GM19351 (cell line): ENCODE measurements at regions not wholly inside any gene's neighbourhood (a gene's known extent, or its start where the extent isn't known, plus 50 kb on each side); places are given as distances from the start of the nearest gene placed in this dataset.
"Not testable (repeated sequence)": the region's sequence is repeated elsewhere in the genome, so short reads cannot be mapped to it uniquely, and the experiment has no call there.

Experiments used
- ATAC-seq: cut with Tn5 transposase; IDR thresholded peaks from one replicate; pipeline ENCODE4 v1.9.1; 2021; ENCODE audit warnings: mild to moderate bottlenecking, moderate library complexity; ENCODE audit not compliant: unreplicated experiment

DNA sequence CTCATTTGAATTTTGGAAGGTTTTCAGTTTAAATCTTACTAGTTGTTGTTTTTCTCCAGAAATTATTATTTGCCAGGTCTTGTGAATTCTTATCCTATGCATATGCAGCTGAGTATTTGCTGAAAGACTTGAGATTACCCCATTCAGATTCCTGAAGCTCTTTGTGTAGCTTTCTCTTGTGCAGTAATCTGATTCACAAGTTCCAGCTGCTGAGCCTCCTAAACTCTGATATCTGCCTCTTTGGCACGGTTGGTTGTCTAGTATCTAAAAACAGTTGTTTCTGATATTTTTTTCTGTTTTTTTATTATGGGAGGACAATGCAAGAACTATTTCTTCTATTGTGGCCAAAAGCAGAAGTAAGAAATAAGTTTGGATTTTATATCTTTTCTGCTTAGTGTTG is 863.9 kb upstream of the MANEA start:
- ATAC-seq: no peak

DNA sequence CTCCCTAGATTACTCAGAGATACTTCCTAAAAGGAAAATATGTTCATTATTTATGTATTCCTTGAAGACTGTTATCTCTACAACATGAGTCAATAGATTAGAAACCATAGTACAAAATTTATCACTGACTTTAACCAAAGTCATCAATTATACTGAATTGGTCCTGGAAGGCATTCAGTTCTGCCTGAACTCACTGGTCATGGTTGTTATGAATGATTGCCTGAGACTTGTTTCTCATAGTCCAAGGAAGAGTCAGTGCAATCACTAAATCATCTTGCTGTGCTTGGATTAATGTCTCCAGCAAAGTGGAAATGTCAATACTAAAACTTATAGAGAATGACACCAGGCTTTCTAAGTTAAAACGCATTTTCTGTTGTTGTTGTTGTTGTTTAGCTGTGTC is 878.6 kb upstream of the MANEA start:
- ATAC-seq: no peak

DNA sequence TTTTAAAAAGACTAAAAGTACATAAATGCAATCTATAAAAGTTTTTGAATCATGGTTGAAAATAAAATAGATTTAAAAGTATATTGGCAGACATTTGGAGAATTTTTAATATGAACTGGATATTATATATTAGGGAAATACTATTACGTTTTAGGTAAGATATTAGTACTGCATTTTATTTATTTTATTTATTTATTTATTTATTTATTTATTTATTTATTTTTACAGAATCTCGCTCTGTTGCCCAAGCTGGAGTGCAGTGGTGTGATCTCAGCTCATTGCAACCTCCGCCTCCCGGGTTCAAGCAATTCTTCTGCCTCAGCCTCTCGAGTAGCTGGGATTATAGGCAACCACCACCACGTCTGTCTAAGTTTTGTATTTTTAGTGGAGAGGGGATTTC is 890.1 kb upstream of the MANEA start:
- not testable (repeated sequence) for ATAC-seq

DNA sequence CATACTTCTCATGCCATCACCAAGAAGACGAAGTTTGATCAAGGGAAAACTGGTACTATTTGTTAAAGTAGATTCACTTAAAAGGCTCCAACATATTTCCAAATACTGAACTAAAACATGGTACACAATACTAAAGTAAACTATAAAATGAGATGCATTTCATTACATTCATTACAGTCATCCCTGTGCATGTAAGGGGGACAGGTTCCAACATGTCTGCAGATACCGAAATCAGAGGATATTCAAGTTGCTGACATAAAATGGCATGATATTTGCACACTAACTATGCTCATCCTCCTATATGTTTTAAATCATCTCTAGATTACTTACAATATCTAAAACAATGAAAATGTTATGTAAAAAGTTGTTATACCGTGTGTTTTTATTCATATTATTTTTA is 893.9 kb upstream of the MANEA start:
- ATAC-seq: no peak

DNA sequence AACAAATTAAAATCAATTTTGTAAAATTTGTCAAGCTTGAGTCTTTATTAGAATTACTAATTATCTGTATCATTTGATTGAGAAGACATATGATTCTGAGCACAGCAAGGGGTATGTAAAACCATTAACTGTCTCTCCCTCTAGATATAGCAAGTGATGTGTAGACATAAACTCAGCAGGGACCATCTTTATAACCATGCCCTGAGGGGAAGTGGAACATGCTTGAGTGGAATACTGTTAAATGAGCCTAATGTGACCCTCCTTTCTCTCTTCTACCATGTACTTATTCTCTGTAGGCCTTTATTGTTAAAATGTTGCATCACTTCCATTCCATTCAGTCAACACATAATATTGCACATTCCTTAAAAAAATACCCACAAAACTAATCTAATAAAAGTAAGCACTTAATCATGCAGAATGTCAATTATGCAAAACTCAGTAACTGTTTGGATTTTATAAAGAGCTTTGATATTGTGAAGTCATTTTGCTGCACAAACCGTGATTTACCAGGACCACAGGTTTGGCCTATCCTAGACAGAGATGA is 896.6 kb upstream of the MANEA start:
- no peak for ATAC-seq

DNA sequence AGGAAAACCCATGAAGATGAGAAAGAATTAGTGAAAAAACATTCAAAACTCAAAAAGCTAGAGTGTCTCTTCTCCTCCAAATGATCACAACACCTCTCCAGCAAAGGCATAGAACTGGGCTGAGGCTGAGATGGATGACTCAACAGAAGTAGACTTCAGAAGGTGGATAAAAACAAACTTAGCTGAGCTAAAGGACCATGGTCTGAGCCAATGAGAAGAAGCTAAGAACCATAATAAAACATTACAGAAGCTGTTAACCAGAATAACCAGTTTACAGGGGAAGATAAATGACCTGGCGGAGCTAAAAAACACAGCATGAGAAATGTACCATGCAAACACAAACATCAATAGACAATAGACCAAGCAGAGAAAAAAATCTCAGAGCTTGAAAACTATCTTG is 904.1 kb upstream of the MANEA start:
- no peak for ATAC-seq

DNA sequence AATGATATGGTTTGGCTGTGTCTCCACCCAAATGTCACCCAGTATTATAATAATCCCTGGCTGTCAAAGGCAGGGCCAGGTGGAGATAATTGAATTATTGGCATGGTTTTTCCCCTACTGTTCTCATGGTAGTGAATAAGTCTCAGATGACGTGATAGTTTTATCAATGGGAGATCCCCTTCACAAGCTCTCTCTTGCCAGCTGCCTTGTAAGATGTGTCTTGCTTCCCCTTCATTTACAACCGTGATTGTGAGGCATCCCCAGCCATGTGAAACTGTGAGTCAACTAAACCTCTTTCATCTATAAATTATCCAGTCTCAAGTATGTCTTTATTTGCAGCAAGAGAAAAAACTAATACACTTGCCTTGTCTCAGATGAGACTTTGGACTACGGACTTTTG is 907.3 kb upstream of the MANEA start:
- no peak for ATAC-seq

DNA sequence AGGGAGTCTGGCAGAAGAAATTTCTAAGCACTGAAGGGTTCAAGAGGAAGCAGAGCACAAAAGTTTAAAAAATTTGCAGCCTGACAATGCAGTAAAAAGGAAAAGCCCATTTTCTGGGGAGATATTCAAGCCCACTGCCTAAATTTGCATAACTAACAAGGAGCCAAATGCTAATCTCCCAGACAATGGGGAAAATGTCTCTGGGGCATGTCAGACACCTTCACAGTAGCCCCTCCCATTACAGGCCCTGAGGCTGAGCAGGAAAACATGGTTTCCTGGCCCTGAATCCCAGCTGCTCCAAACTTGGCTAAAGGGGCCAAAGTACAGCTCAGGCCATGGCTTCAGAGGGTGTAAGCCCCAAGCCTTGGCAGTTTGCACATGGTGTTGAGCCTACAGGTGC is 908.5 kb upstream of the MANEA start:
- ATAC-seq: no peak

DNA sequence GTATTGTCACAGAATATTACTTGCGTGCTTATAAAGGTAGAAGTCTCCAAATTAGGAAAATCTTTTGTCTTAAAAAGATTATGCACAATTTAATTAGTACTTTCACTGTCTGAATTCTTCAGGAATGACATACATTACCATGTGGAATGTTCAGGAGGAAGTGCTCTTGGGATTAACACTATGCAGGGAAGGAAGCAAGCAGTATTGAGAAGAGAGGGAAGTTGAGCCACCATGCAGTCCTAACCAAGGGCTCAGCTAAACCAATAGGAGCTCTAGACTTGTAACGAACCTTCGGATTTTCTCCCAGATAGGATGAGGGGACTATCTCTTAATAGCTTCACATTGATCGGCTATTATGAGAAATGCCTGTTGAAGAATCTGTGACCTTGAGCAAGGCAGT is 918.4 kb upstream of the MANEA start:
- no peak for ATAC-seq

DNA sequence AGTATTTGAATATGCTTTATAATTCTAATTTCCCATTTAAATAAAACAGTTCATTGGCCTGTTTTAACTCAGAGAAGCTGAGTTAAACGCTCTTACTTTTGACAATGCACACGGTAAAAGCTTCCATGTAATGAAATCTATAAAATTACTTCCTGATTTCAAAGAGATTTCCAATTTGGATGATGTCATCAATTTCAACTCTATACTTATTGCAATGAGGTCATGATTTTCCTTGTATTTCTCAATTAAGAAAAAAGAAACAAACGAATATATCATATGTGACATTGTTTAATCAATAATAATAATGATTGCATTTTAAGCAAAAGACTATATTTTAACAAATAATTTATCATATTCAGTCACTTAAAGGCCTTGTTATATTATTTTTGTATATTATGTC is 926.1 kb upstream of the MANEA start:
- no peak for ATAC-seq

DNA sequence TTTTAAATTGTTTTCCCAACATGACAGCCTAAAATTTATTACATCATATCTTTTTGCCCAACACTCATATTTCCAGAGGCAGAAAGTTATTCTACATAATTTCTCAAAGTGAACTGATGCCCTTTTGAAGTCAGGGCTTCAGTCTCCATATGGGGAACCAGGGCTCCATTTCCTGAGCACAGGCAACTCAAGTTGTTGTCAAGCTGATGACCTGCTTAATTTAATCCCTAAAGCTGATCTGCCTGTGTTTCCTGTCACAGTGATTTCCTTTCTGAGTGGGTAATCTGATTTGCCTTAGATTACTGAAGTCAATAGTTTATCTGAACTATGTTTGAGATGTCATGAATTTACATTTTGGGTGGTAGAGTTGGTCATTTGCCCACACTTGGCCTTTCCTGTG is 932.1 kb upstream of the MANEA start:
- ATAC-seq: no peak

DNA sequence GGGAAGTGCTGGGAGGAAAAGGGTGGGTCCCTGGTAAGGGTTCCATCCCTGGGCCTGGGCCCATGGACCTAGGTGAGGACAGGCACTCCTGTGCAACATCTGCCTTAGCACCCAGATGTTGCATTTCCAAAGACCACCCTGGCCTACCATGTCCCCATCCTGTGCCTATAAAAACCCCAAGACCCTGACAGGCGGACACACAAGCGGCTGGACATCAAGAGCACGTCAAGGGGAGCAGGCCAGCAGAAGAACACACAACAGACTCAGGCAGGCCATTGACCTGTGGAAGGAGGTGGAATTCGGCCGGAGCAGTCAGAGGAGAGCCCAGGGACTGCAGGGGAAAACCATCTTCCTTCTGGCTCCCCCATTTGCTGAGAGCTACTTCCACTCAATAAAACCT is 937.8 kb upstream of the MANEA start:
- no peak for ATAC-seq

DNA sequence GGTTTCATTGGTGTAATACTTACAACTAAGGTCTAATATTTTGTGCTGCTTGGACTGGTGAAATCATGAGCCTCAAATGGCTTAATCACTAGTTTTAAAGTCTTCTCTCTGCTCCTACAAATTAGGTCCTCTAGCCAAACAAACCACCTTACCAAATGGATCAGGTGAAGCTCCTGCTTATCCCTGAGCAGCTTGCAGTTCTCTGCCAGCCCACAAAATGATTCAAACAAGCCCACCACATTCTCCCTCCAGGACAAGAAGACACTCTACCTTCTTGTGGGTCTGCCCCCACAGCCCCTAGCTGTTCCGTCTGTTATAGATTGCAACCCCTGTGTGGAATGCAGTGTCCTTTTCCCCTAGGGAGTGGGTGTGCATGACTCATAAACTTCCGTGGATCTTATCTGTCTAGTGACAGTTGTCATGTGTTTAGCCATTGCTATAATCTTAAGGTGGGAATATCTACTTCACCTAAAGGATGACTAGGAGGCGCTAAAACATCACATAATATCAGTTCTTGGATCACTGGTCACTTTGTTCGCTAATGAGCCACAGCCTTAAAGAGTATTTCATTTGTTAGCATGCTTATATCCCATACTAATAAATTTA is 940.5 kb upstream of the MANEA start:
- no peak for ATAC-seq

DNA sequence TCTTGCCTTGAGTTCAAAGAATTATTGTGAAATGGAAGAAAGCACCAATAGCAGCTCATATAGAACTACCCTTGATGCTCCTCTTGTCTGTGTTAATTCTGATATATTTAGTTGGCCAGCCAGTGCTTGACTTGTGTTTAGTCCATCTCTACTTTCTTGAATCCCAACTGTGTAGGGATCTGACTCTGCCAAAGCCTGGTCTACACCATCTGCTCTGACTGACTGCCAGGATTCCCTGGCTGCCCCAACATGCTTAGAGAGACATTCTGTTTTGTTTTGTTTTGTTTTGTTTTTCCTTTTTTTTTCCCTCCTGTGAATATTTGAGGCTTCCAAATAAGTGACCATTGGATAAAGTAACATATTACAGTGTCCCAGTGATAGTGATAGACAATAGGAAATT is 953.7 kb upstream of the MANEA start:
- no peak for ATAC-seq

DNA sequence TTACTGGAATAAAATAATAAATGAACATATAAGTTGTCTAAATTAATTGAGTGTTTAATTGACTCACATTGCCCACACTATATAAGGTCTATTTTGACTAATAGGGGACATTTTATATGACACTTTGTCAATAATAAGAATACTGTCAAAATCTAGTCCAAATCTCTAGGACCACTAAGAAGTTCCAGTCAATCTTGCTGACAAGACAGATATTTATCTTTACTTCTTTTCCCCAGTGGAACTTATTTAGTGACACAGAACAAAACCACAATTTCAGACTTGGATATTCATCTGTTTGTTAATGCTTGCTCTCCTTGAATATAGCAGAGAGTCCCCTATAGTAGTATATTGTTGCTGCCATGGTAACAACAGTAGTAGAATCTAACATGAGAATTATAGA is 954.6 kb upstream of the MANEA start:
- no peak for ATAC-seq

DNA sequence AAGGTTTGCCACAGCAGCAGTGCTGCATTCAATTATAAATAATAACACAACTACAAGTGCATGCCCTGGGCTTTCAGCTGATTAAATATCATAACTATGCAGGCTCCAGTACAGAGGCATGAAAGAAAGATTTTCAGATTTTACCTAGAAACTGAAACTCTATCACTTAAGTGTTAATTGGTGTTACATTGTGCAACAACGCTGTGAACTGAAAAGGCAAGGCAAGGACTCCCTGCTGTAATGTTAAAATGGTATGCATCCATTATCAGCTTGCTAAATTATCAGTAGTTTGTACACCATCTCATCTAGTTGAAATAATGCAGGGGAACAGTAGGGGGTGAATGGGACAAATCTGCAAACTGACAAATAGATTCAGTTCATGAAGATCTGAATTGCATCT is 976.7 kb upstream of the MANEA start:
- ATAC-seq: no peak

DNA sequence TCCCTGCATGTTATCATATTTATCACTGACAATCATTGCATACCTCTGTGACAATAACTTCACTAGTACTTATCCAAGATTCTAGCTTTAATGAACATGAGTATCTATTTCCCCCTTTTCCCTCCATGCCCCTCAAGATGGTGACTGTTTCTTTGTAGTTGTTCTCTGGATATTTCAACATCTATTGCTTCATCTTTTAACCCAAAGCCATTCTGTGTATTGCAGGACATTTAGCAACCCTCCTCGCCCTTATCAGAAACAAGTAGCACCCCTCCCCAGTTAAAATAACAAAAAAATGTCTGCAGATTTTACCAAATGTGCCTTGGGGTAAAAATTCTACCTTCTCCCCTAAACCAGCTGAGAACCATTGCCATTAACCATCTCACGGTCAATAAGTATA is 979.8 kb upstream of the MANEA start:
- ATAC-seq: no peak

DNA sequence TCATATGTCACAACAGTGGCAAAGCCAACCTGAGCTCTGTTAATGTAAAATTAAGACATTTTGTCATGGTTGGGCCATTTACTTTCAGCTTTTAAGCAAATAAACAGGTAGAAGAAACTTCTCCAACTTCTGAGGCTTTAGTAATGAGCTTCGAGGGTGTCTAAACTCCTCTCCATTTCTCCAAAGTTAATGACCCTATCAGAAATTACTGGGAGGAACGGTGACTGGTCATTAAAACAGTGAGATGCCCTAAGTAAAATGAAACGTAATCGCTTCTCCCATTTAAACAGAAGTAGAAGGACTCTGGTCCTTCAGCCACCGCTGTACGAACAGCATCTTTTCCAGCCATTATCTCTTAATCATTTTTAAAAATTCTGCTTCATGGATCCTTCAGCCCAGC is 986.9 kb upstream of the MANEA start:
- no peak for ATAC-seq

DNA sequence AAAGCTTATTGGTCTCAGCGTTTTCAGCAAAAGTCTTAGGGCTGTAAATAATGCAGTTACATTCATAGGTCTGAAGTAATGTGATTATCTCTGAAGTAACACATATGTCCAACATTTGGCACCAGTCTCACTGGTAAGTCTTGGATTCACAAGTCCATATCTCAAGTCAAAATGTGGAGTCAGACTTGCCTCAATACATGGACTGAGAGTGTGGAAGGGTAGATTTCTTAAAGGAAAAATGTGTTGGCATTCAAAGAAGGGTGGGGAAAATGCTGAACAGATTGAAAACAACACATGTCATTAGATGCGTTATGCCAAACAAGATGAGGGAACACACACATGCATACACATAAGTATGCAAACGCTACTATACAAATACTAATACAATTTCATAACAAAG is 989.0 kb upstream of the MANEA start:
- ATAC-seq: no peak

DNA sequence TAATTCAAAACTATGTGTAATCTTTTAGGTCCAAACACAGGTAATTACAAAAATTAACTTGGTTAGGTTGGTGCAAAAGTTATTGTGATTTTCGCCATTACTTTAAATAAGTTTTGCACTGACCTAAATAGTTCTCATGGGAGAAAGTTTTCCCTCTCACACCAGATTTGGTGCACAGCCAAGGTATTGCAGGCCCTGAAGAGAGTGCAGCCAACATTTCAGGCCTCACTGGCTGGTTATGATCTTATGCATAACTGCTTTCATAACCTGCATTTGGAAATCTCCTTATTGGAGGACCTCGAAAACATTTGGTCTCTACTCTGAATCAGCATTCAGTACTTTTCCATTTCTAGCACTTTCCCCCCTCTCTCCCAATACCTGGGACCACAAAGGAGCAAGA is 993.1 kb upstream of the MANEA start:
- ATAC-seq: no peak

DNA sequence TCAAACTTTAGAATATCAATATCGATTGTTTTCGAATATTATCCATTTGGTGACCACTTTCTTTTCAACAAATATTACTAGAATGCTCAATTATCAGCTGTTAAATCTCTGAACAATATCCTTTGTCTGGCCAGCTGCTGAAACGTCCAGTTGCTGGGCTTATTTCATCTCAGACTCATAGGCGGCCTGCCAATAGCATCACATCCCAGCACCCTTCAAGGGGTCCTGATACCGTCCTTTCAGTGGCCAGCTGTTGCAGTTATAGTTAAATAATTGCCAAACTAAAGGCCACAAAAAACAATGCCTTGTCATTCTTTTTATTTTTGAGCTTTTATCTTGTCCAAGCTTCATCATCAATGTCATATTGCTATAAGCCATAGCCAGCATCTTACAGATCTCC is 1006.8 kb upstream of the MANEA start:
- no peak for ATAC-seq

DNA sequence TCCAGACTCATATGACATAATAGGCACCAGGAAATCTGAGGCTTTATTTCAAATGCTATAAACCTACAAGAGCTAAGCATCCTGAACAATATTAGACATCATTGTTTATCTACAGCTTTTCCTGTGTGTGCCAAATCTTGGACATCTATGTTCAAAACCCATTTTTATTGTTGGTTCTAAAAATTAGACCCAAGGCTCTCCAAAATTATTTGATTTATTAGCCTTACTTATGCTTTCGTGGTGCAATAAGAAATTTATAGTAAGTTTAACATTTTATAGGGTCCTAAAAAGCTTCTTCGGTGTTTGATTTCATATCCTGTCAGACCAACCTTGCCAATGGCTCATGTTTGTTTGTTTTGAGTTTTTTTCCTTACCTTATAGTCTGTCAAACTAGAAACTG is 1014.5 kb upstream of the MANEA start:
- no peak for ATAC-seq

DNA sequence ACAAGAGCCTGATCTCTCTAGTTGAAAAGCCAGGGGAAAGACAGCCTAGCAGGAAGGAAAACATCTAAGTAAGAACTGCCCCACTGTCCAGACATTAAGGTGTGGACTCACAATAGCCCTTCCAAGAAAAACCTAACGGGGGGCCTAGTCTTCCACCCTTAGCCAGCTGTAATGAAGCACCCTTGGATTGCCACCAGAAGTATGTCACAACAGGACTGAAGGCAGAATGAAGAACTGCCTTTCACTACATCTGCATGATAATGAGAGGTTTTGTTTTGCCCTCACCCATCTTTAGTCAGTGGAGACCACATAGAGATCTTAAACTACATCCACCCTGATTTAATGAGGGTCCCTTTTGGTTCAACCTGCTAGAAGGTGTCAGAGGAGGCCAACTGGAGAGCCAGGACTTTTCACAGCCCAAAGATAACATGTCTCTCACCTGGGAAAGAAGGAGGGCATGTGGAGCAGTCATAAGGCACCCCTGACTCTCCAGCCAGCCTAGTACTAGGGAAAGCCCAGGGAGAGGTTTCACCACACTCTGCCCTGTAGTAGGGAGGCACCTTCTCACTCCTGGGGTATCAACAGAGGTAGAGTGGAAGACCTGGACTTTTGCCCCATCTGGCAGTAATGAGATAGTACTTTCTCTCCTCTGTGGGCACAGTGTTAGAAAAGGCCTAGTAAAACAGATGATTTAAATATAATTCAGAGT is 1017.4 kb upstream of the MANEA start:
- no peak for ATAC-seq
